Stimulated activated CD8-positive, alpha-beta memory T cell treated with anti-CD3 and anti-CD28 coated beads, Interleukin-4, amount 100 ng/mL, for 1 hour (primary cell): ENCODE measurements at regions not wholly inside any gene's neighbourhood (a gene's known extent, or its start where the extent isn't known, plus 50 kb on each side); places are given as distances from the start of the nearest gene placed in this dataset.

ENCODE experiments used
- DNase-seq, 2 donors: peaks; one replicate each; pipeline ENCODE4 v3.0.0-alpha.2; 2020; ENCODE audit warnings: low read depth in 2 of 2, low spot score in 1 of 2

- DNase-seq: no peak
Measured at GRCh38 chr7:155360495-155361345, 63.0 kb downstream of the INSIG1 start.

GRCh38 chr7:155361346-155361680 is 63.6 kb downstream of the INSIG1 start:
- no peak for DNase-seq

DNA sequence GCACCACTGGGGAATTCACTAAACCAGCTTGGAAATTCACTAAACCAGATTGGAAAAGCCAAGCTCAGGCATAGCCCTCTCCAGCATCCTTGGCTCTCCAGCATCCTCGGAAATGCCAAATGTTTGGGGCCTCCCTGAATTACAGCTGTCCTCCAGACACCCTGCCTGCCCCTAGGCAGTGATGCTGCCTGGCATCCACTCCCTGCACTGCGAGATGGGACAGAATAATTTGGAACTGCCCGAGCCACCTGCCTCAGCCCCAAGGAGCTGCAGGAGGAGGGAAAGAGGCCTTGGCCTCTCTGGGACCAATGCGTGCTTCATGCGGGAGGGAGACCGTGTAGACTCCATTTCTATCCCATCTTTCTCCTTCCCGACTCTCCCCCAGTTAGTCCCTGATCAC is 64.3 kb downstream of the INSIG1 start:
- DNase-seq: no peak

DNA sequence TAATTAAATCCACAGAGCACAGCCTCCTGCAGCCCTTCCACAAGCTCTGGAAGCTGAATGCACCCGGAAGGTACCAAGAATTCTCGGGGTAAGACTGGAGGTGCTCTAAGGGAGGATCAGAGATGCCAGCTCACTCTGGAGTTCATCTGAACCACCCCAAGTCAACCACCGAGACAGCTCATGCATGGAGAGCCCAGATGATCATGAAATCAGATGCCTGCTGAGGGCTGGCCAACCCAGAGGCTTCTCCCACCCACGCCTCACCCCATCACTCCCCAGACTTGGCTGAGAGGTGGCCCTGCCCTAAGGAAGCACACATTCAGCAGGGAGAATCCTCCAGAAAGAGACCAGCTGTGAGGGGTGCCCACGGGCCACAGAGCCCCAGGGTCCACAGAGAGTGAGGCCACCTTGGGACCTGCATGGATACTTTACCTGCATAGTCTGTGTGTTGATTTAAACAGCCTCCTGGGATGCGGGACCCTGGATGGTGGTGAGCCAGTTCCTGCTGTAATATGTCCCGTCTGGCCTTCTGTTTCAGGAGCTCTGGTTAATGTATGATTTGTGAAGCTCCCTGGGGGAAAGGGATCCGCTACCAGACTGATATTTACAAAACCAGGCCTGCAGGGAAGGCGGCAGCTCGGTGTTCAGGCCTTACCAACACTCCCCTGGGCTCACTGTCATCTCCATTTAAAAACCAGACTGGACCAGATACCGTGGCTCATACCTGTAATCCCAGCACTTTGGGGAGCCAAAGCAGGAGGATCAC is 64.9 kb downstream of the INSIG1 start:
- no peak for DNase-seq

DNA sequence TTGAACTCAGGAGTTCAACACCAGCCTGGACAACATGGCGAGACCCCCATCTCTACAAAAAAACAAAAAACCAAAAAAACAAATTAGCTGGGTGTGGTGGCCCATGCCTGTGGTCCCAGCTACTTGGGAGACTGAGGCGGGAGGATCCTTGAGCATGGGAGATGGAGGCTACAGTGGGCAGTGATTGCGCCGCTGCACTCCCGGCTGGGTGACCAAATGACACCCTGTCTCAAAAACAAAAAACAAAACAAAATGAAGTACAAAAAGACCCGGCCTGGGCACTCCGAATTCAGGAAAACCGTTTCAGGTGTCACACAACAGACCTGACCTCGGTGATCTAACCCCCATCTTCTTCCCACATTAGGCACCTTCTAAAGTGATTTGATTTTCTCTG is 65.5 kb downstream of the INSIG1 start:
- no peak for DNase-seq

GRCh38 chr7:155363852-155364600 is 66.3 kb downstream of the INSIG1 start:
- DNase-seq: no peak

DNA sequence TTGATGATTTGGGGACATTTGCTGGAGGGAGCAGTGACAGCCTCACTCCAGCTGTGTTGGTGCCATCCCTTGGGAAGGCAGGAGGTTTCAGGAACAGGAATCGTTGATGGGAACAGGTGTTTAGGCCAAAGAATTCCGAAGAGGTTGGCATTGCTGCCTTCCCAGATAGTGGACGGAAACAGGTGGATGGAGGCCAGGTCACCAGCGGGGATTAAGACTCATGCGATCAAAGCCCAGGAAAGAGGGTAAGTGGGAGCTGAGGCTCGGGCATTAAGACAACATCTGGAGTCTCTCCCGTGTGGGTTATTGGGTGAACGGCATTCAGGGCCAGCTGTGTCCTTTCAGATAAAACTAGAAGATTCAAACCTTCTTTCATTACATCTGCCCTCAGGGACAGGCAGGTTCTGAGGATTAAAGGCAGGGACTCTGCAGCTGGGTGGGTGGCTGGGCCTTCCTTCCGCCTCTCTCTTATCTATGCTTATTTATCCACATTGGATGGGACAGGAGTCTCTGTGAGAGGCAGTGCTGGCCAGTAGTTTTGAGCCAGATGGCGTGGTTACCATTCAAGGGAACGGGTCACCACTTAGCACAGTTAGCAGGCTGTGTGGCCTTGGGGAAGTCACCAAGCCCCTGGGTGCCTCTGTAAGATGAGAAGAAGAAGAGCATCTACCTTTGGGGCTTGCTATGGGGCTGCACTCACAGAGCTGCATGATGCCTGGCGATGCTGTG is 67.6 kb downstream of the INSIG1 start:
- no peak for DNase-seq

DNA sequence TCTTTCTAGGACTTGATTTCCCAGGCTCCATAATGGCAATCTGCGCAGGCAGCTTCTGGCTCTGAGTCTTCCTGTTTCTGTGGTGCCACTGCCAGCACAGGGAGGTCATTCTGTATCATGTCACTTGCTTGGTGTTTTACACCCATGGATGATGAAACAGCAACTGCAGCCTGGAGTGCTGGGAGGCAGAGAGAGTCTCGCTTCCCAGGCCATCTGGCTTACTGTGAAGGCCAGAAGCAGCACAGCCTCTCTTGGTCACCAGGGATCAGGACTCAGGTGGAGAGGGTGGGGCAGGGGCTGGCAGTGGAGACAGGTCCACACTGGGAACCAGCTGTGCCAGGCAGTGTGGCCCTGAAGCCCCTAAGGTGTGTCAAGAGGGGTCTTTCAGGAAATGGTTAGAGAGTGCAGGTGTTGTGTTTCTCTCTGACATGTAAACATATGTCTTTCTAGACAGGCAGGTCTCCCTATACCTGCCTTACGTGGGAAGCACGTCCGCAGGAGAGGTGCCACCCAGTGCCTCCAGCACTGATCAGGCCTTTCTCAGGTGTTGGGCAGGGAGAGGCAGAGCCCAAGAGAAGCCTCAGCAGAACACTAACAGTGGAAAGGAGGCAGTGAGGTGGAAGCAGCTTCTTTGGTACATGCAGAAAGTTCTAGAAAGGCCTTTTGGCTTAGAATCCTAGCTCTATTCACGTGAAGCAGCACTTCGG is 71.4 kb downstream of the INSIG1 start:
- DNase-seq: no peak

- no peak for DNase-seq
Measured at GRCh38 chr7:155369766-155370165, 72.1 kb downstream of the INSIG1 start.

DNA sequence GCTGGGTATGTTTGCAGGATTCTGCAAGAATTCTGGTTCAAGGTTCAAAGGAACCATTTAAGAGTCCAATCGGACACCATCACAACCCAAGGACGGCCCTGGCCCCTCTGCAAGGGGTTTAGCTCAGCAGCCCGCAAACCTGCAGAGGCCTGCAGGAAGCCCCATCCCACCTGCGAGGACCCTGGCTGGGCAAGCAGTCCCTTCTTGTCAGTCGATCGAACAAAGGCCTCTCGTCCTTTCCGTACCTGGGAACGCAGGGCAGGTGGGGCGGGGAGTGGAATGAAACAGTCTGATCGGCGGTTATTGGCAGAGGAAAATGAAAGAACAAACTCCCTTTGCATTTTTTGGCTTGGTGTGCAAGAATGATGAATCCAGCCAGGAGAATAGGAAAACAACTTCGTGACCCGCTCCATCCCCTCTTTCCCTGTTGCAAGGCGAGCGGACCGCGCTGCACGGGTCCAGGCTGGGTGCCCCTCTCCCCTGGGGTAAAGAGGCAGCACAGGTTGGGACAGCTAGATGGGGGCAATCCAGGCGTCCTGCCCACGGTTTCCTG is 73.7 kb downstream of the INSIG1 start:
- DNase-seq: no peak

DNA sequence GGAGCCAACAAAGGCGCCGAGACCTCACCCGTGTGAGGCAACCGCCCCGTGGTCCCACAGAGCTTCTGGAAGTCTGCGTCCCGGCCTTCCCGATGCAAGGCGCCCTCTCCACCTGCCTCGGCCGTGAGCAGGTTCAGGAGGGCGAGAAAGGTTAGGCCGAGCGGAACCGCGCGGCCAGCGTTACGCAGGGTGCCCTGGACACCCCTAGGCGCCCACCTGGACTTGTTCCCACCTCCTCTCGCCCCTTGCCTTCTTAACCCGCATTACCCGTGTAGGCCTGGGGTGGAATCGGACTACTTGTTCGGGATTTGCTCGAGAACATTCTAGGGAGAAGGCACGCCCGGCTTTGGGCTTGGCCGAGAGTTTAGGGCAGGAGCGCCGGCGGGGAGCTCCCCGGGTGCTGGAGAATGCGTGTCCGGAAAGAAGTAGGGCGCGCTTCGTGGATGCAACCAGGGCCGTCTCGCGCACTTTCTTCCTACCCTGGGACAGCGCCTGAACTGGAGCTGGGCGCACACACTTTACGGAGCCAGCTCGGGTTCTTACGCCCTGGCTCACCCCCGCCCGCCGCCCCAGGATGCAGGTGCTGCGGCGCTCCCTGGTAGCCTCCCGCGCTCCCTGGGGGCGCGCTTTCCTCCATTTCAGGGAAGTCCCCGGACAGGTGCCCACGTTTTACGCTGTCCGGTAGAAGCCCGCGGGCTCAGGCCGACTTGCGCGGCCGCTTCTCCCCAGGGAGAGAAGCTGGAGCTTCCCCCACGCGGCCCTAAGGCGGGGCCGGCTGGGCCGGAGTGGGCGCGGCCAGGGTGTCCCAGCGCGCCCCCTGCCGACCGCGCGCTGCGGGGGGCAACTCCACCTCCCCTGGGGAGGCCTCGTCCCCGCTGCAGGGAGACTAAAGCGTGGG is 74.5 kb downstream of the INSIG1 start:
- DNase-seq: no peak

GRCh38 chr7:155372782-155373358 is 75.2 kb downstream of the INSIG1 start:
- no peak for DNase-seq

DNA sequence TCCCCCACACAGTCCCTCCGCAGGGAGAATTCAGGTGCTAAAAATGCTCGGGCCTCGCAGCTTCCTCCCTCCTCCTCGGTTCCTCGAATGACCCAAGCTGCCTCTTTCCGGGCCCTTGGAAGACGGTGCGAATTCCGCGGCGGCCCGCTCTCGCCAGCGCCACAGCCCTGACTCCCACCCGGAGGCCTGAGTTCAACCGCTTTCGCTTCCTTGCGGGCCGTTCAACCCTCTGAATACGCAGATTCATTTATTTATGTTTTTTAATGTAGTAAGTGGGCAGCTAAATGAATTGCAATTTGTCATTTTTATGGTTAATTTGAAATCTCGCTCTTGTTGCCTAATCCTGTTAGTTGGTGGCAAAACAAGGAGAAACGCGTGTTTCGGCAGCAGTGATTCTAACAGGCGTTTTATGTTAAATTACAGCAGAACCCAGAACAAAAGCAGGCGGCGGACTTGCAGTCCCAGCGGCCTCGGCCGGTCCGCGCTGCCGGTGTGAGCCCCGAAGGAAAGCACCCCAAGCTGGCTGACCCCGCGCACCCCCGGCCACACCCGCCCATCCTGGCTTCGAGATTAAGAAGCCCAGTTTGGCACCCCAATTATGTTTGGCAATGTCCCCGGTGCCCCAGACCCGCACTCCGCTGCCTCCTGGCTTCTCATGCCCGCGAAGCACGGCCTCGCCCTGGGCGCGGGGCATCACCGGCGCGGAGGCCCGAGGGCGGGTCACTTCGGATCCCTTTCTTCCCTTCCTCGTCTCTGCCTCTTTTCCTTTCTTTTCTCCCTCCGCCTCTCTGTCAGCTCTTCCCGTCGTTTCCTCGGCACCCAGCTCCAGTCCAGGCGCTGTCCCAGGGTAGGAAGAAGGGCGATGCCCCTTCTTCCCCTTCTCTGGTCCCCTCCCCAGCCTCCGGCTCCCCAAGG is 75.9 kb downstream of the INSIG1 start:
- no peak for DNase-seq

- DNase-seq: no peak
Measured at GRCh38 chr7:155374276-155375252, 76.9 kb downstream of the INSIG1 start.

GRCh38 chr7:155375337-155376277 is 77.9 kb downstream of the INSIG1 start:
- DNase-seq: no peak
